HepG2 (cell line): ENCODE measurements at regions not wholly inside any gene's neighbourhood (a gene's known extent, or its start where the extent isn't known, plus 50 kb on each side); places are given as distances from the start of the nearest gene placed in this dataset.

Experiments used
- ATAC-seq: fragments of 200-7000 bp; cut with Tn5 transposase; 3 replicates; pipeline ENCODE4 v1.9.1; 2020; ENCODE audit warnings: mild to moderate bottlenecking, moderate library complexity
- BruUV-seq: library from RNA; stranded (reverse); fragments of 400-500 nt; replicated peaks from 2 replicates; lab custom pipeline; 2021; lab: Mats Ljungman, UMichigan
- CTCF ChIA-PET: fragments of 300-600 bp; formaldehyde crosslinking; extraction: SDS; loops from one replicate; lab custom pipeline; 2021; ENCODE audit warnings: low total read pairs, inconsistent platforms, low intra/inter-chr PET ratio; lab: Yijun Ruan, JAX
- POLR2A ChIA-PET: fragments of 350-600 bp; sonication (Branson Sonifier 250); formaldehyde crosslinking; loops from one replicate; lab custom pipeline; 2020; ENCODE audit warnings: antibody characterized with exemption, inconsistent platforms; lab: Yijun Ruan, JAX
- DNase-seq: peaks from one replicate; pipeline ENCODE4 v3.0.0-alpha.2; 2015; ENCODE audit warnings: low spot score
- FAIRE-seq: peaks from 3 replicates; lab custom pipeline; 2011; peaks lifted over from hg19 to GRCh38; lab: Jason Lieb, UNC
- H2AFZ ChIP-seq: one replicate; pipeline ENCODE4 v1.6.1; 2011; ENCODE audit warnings: low read length, inconsistent platforms
- H3K27ac ChIP-seq: fragments of 300-600 bp; 3 replicates; pipeline ENCODE4 v1.8.0; 2011; ENCODE audit warnings: mixed run types, mild to moderate bottlenecking, mixed read lengths, low read length, inconsistent platforms; ENCODE audit not compliant: insufficient read depth; ENCODE audit errors: extremely low read length
- H3K27me3 ChIP-seq, 2 experiments: fragments of 200-600 bp in 1 of 2; 2 replicates in 1 of 2; 3 replicates in 1 of 2; pipeline versions ENCODE4 v1.6.0 to v1.8.0; 2011; ENCODE audit warnings: low read length in 2 of 2, mild to moderate bottlenecking in 2 of 2, moderate library complexity in 2 of 2, inconsistent platforms in 1 of 2; ENCODE audit not compliant: insufficient read depth in 2 of 2, control insufficient read depth in 1 of 2
- H3K36me3 ChIP-seq, 2 experiments: fragments of 200-600 bp in 1 of 2; replicated peaks in 1 of 2; 2 replicates in 1 of 2; 3 replicates in 1 of 2; pipeline versions ENCODE4 v1.5.1 to v1.8.0; 2011; ENCODE audit warnings: low read length in 2 of 2, inconsistent platforms in 1 of 2; ENCODE audit not compliant: insufficient read depth in 2 of 2, control insufficient read depth in 1 of 2
- H3K4me1 ChIP-seq: 2 replicates; pipeline ENCODE4 v1.5.1; 2012; ENCODE audit warnings: low read length, inconsistent platforms; ENCODE audit not compliant: insufficient read depth
- H3K4me2 ChIP-seq: 2 replicates; pipeline ENCODE4 v1.6.0; 2011; ENCODE audit warnings: low read depth, low read length, inconsistent platforms
- H3K4me3 ChIP-seq, 3 experiments: fragments of 200-600 bp in 1 of 3; sonication (generic), shearing (Covaris generic) in 1 of 3; replicated peaks in 1 of 3; 2 replicates each; pipeline ENCODE4 v1.5.1; 2011 to 2016; ENCODE audit warnings: low read length in 3 of 3, inconsistent platforms in 2 of 3, low read depth in 2 of 3, mild to moderate bottlenecking in 2 of 3, control low read depth in 1 of 3, mixed read lengths in 1 of 3; ENCODE audit not compliant: insufficient read depth in 1 of 3
- H3K79me2 ChIP-seq: one replicate; pipeline ENCODE4 v1.6.1; 2011; ENCODE audit warnings: low read length, inconsistent platforms; ENCODE audit not compliant: insufficient read depth
- H3K9ac ChIP-seq: 2 replicates; pipeline ENCODE4 v1.6.0; 2011; ENCODE audit warnings: mild to moderate bottlenecking, low read depth, low read length, inconsistent platforms; ENCODE audit not compliant: insufficient read depth
- H3K9me3 ChIP-seq: 2 replicates; pipeline ENCODE4 v1.5.1; 2012; ENCODE audit warnings: mild to moderate bottlenecking, low read length
- H4K20me1 ChIP-seq: 2 replicates; pipeline ENCODE4 v1.6.0; 2011; ENCODE audit warnings: inconsistent platforms, mild to moderate bottlenecking, low read length, moderate library complexity; ENCODE audit not compliant: insufficient read depth
- BCL3 ChIP-seq: sonication (generic); formaldehyde crosslinking; IDR thresholded peaks from 2 replicates; pipeline ENCODE4 v1.5.1; 2020; ENCODE audit warnings: mild to moderate bottlenecking, missing genetic modification reagents, moderate library complexity
- CERS6 ChIP-seq: sonication (generic); formaldehyde crosslinking; IDR thresholded peaks from 2 replicates; pipeline ENCODE4 v1.5.0; 2020; ENCODE audit warnings: missing genetic modification reagents
- KLF6 ChIP-seq: IDR thresholded peaks from 2 replicates; pipeline ENCODE4 v1.8.0; 2016; ENCODE audit warnings: missing biosample characterization, missing genetic modification reagents
- MIXL1 ChIP-seq: IDR thresholded peaks from 2 replicates; pipeline ENCODE4 v1.6.1; 2016
- SNAPC2 ChIP-seq: sonication (generic); formaldehyde crosslinking; IDR thresholded peaks from 2 replicates; pipeline ENCODE4 v1.8.1; 2022; ENCODE audit warnings: mild to moderate bottlenecking, missing genetic modification reagents
- ZKSCAN1 ChIP-seq: fragments of 150-350 bp; IDR thresholded peaks from 2 replicates; pipeline ENCODE4 v1.6.1; 2014; ENCODE audit warnings: low read length
- ZNF430 ChIP-seq: sonication (generic); formaldehyde crosslinking; IDR thresholded peaks from 2 replicates; pipeline ENCODE4 v1.9.0; 2021; ENCODE audit warnings: mild to moderate bottlenecking, missing genetic modification reagents
- ZNF619 ChIP-seq: sonication (generic); formaldehyde crosslinking; IDR thresholded peaks from 2 replicates; pipeline ENCODE4 v1.4.0; 2020; ENCODE audit warnings: mild to moderate bottlenecking, missing genetic modification reagents
- ZNF652 ChIP-seq: IDR thresholded peaks from 2 replicates; pipeline ENCODE4 v1.6.1; 2016; ENCODE audit warnings: low read depth, borderline replicate concordance
- ZSCAN21 ChIP-seq: sonication (generic); formaldehyde crosslinking; IDR thresholded peaks from 2 replicates; pipeline ENCODE4 v1.8.0; 2022; ENCODE audit warnings: mild to moderate bottlenecking, missing genetic modification reagents, moderate library complexity, borderline replicate concordance
- ZSCAN31 ChIP-seq: sonication (generic); formaldehyde crosslinking; IDR thresholded peaks from 2 replicates; pipeline ENCODE4 v1.5.0; 2020; ENCODE audit warnings: low read depth, mild to moderate bottlenecking, missing genetic modification reagents
- ZSCAN9 ChIP-seq: IDR thresholded peaks from 2 replicates; pipeline ENCODE4 v1.6.1; 2016; ENCODE audit warnings: borderline replicate concordance
- WGBS: methylation state at CpG from one replicate; pipeline ENCODE4 v1.1.6; 2017; ENCODE audit warnings: low lambda C conversion rate; 5-methylcytosine and 5-hydroxymethylcytosine counted together
- in situ Hi-C: cut with HindIII; loops from 2 replicates; pipeline ENCODE4 v1.10.0; 2017; ENCODE audit warnings: low pct_unique_long_range_greater_than_20kb; ENCODE audit not compliant: extremely low pct_ligation_motif_present
- intact Hi-C: fragments of 100-400 bp; cut with micrococcal nuclease; formaldehyde crosslinking; loops from one replicate; pipeline ENCODE4 v1.10.0; 2022; ENCODE audit not compliant: unreplicated experiment
- TF ChIP-seq, protein P1 (sequence below): sonication (generic); formaldehyde crosslinking; IDR thresholded peaks from 2 replicates; pipeline ENCODE4 v1.5.0; 2020; ENCODE audit warnings: missing genetic modification reagents
- TF ChIP-seq, protein P2 (sequence below): sonication (generic); formaldehyde crosslinking; IDR thresholded peaks from 2 replicates; pipeline ENCODE4 v1.4.0; 2020; ENCODE audit warnings: missing genetic modification reagents, low read depth, mild to moderate bottlenecking, borderline replicate concordance

- TF ChIP-seq ZKSCAN1: no peak
- no peak for TF ChIP-seq MIXL1 (CRISPR knock-in tag)
- TF ChIP-seq, protein P1, sequence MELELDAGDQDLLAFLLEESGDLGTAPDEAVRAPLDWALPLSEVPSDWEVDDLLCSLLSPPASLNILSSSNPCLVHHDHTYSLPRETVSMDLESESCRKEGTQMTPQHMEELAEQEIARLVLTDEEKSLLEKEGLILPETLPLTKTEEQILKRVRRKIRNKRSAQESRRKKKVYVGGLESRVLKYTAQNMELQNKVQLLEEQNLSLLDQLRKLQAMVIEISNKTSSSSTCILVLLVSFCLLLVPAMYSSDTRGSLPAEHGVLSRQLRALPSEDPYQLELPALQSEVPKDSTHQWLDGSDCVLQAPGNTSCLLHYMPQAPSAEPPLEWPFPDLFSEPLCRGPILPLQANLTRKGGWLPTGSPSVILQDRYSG: no peak
- no peak for TF ChIP-seq ZNF652 (CRISPR knock-in tag)
Observed at GRCh38 chr6:126811321-126811720, 307.1 kb upstream of the RSPO3 start (continued).

DNA sequence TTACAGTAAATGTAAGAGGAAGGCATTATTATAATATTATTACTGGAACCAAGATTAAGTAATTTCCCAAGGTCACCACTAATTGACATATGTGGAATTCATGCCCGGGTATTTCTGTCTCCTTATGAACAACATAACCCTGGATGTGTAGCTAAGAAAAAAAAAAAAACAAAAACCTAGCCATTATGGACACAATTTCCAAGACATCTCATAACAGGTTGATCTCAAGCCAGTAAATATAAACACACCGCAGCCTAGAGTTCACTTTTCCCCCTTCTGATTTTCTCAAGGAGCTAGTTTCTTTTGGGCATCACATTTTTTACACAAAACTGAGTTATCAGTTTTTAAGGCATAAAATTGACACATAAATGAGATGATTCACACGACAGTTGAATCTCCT, 306.5 kb upstream of the RSPO3 start:
- no peak for FAIRE-seq
- H3K27me3 ChIP-seq: no peaks in the 10 kb centered on the region
- H2AFZ ChIP-seq: no peak overlapping the region
- no peak overlapping the region for H3K4me2 ChIP-seq
- H3K27ac ChIP-seq: no peak overlapping the region
- POLR2A ChIA-PET: no interaction called here
- no peak for DNase-seq
- no peak overlapping the region for H3K4me3 ChIP-seq
- H3K79me2 ChIP-seq: no peaks in the 10 kb centered on the region
- no TSS peak for BruUV-seq
- CTCF ChIA-PET: no interaction called here
- intact Hi-C loops: no loop called here
- no peaks in the 10 kb centered on the region for H3K36me3 ChIP-seq
- no peak overlapping the region for H3K9ac ChIP-seq
- no peaks in the 10 kb centered on the region for H4K20me1 ChIP-seq
- no peaks in the 10 kb centered on the region for H3K4me1 ChIP-seq
- under 1% methylated on average over 3 of the region's 3 CpGs for WGBS
- TF ChIP-seq ZNF619 (CRISPR knock-in tag): no peak
- no peak for TF ChIP-seq BCL3 (CRISPR knock-in tag)
- no peak for TF ChIP-seq ZSCAN21 (CRISPR knock-in tag)
- no peak for TF ChIP-seq ZNF430 (CRISPR knock-in tag)
- no peak for TF ChIP-seq ZSCAN31
- no peak for TF ChIP-seq KLF6 (CRISPR knock-in tag)
- TF ChIP-seq ZSCAN9 (CRISPR knock-in tag): no peak
- TF ChIP-seq CERS6 (CRISPR knock-in tag): no peak
- TF ChIP-seq, protein P2, sequence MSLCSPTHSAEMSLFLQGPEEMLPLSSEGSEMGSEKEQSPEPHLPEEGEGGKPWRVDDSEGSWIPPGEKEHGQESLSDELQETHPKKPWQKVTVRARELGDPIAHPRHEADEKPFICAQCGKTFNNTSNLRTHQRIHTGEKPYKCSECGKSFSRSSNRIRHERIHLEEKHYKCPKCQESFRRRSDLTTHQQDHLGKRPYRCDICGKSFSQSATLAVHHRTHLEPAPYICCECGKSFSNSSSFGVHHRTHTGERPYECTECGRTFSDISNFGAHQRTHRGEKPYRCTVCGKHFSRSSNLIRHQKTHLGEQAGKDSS: no peak
- TF ChIP-seq SNAPC2: no peak
- H3K9me3 ChIP-seq: no peaks in the 10 kb centered on the region
- in situ Hi-C loops: loop anchor here (25.0 kb wide), 1 partner anchor 300 kb away; the partner anchor contains the start of gene RSPO3
- ATAC-seq: no peak
